Omental fat pad (tissue), 3 donors: ENCODE measurements at regions not wholly inside any gene's neighbourhood (a gene's known extent, or its start where the extent isn't known, plus 50 kb on each side); places are given as distances from the start of the nearest gene placed in this dataset.
"Not testable (repeated sequence)": the region's sequence is repeated elsewhere in the genome, so short reads cannot be mapped to it uniquely, and the experiment has no call there.

Experiments
- ATAC-seq: fragments of 150-250 bp; one replicate; pipeline ENCODE4 v1.9.1; 2016; ENCODE audit warnings: mild to moderate bottlenecking, moderate library complexity; ENCODE audit not compliant: low FRiP score
- DNase-seq: peaks from one replicate; pipeline ENCODE4 v3.0.0-alpha.2; 2019; ENCODE audit warnings: low spot score
- CTCF ChIP-seq, 3 donors: fragments of 450-650 bp; IDR thresholded peaks; one replicate each; pipeline ENCODE4 v1.5.1; 2016 to 2017; ENCODE audit warnings: antibody characterized with exemption in 3 of 3, mild to moderate bottlenecking in 3 of 3, moderate library complexity in 2 of 3

GRCh38 chr9:85319936-85320656 lies 421.7 kb downstream of the AGTPBP1 start:
- no peak for ATAC-seq
- DNase-seq: no peak
- no peak for TF ChIP-seq CTCF (IDR thresholded peaks at IDR 0.05)

DNA sequence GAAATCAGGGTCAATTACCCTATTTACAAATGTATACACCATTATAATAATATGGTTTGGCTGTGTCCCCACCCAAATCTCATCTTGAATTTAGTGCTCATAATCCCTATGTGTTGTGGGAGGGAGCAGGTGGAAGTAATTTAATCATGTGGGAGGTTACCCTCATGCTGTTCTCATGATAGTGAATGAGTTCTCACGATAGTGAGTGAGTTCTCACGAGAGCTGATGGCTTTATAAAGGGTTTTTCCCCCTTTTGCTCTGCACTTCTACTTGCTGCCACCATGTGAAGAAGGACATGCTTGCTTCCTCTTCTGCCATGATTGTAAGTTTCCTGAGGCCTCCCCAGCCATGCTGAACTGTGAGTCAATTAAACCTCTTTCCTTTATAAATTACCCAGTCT lies 426.2 kb downstream of the AGTPBP1 start:
- DNase-seq, ATAC-seq: not testable (repeated sequence)

DNA sequence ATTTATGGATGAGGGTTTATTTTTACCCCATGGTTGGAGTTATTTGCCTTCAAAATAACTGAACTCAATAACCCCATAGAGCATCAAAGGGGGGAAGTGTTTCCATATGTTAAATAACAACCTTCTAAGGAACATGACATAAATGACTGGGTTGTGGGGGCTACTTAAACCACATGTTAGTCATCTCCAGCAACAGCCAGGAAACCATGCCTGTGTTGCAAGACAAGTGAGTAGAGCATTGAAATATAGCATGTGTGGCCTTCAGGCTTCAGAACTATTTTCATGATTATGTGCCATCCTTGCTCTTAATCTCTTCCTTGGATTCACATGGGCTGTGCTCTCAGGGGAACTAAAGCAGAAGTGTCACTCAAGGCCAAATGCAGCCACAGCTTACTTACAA lies 431.2 kb downstream of the AGTPBP1 start:
- ATAC-seq: no peak
- TF ChIP-seq CTCF (IDR thresholded peaks at IDR 0.05): no peak
- DNase-seq: no peak

- DNase-seq (no peak), ATAC-seq (no peak)
- TF ChIP-seq CTCF (IDR thresholded peaks at IDR 0.05): no peak
These were observed 438.0 kb downstream of the AGTPBP1 start for GRCh38 chr9:85303757-85304134.

GRCh38 chr9:85302938-85303756 lies 438.6 kb downstream of the AGTPBP1 start:
- DNase-seq: no peak
- ATAC-seq: no peak
- TF ChIP-seq CTCF (IDR thresholded peaks at IDR 0.05): no peak

GRCh38 chr9:85298499-85298898 lies 443.3 kb downstream of the AGTPBP1 start:
- TF ChIP-seq CTCF (IDR thresholded peaks at IDR 0.05): no peak
- no peak for ATAC-seq
- no peak for DNase-seq

DNA sequence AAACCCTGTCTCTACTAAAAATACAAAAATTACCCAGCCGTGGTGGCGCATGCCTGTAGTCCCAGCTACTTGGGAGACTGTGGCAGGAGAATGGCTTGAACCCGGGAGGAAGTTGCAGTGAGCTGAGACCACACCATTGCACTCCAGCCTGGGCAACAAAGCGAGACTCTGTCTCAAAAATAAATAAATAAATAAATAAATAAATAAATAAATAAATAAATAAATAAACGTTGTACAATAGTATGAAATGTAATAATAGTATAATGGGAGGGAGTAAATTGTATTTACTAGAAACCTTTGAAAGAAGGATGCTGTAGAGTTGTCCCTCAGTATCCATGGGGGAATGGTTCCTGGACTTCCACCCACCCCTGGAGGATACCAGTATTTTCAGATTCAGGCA lies 446.5 kb downstream of the AGTPBP1 start:
- not testable (repeated sequence) for ATAC-seq, DNase-seq

GRCh38 chr9:85292261-85292660 lies 449.5 kb downstream of the AGTPBP1 start:
- TF ChIP-seq CTCF (IDR thresholded peaks at IDR 0.05): no peak
- no peak for DNase-seq
- ATAC-seq: no peak
